HK-2 (cell line): ENCODE measurements at regions not wholly inside any gene's neighbourhood (a gene's known extent, or its start where the extent isn't known, plus 50 kb on each side); places are given as distances from the start of the nearest gene placed in this dataset.
"Not testable (repeated sequence)": the region's sequence is repeated elsewhere in the genome, so short reads cannot be mapped to it uniquely, and the experiment has no call there.

Experiments used
- DNase-seq: peaks from one replicate; pipeline ENCODE4 v3.0.0-alpha.2; 2018; ENCODE audit not compliant: unreplicated experiment

DNA sequence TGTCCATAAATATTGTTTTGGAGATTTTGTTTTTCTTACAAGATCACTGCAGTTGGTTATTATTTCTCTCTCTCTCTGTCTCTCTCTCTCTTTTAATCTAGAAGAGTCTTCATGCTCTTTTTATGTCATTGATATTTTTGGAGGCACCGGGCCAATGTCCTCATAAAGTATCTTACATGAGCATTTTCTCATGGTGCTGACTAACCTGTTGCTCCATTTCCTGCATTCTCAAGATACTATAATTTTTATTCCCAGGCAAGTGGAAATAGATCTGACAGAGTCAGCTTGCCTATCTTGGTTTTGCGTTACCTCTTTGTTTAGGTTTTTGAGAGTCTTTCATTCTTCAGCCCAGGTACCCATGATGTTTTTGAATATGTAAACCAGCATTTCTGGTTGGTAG, 938.8 kb upstream of the FBXO33 start:
- no peak for DNase-seq

DNA sequence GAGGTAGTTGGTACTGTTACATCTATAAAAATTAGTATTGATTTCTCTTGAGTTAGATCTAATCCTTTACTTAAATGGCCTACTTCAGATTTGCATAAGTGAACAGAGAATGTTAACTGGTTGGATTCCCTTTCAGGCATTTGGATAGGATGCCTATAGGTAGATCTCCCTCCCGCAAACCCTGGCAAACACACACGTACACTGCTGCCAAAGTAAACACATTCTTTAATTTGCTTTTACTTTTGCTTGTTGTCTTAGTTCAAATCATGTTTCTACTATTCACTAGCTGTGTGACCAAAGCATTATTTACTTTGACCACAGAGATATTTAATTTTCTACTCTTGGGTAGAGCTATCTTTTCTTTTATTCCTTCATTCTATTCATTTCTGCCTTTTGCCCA, 936.1 kb upstream of the FBXO33 start:
- no peak for DNase-seq

DNA sequence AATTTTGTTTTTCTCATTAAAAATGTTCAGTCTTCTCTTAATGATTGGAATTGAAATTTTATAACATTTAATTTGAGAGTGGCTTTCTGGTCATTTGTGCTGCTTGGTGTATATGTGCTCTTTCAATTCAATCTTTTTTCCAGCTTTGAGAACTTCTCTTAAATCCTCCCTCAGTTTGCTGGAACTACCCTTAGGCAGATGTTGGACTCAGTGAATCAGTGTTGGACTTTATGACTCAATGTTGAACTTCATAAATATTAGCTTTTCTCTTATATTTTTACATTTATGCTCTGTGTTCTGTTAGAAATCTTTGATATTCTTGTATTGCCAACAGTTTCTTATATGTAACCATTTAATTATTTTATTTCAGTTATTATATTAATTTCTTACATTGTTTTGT, 935.5 kb upstream of the FBXO33 start:
- no peak for DNase-seq

DNA sequence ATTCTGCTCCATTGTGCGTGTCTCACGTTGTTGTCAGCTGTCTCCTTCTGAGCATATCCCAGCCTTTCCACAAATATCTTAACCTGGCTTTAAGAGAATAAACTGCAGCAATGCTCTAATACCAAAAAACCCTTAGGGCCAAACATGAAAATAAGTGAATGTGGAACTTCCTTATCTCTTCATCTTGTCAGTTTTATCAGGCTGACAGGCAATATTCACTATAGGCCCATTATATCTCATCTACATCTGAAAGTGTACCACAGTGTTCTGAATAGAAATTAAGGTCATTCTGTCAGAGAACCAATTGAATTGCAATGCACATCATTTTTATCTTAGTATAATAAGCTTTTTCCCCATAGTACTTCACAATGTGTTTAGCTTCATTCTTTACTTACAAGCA, 933.1 kb upstream of the FBXO33 start:
- DNase-seq: no peak

DNA sequence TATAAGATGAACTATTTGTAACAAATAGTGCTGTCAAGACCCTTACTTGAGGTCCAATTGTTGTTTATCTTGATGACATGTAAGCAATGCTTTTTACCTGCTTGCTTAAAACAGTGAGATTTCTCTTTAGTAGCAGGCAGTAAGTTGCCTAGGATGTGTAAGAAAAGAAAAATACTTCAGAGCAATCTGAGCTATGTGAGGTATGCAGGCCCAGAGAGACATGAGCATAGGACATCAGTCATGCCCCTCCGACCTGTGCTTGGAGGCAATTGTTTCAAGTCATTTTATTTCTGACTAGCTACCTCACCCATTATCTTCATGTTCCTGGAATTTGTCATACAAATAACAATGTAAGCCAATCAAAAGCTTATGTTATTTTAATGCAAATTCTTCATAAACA, 930.6 kb upstream of the FBXO33 start:
- no peak for DNase-seq

- DNase-seq: no peak
These were observed 922.5 kb upstream of the FBXO33 start for GRCh38 chr14:40354754-40355153.

- DNase-seq: not testable (repeated sequence)
These were observed 915.9 kb upstream of the FBXO33 start for GRCh38 chr14:40348104-40348503.

GRCh38 chr14:40347675-40348074, 915.4 kb upstream of the FBXO33 start:
- no peak for DNase-seq

- DNase-seq: no peak
These were observed 914.0 kb upstream of the FBXO33 start for GRCh38 chr14:40346275-40346674.

- no peak for DNase-seq
These were observed 913.1 kb upstream of the FBXO33 start for GRCh38 chr14:40345334-40345733.

DNA sequence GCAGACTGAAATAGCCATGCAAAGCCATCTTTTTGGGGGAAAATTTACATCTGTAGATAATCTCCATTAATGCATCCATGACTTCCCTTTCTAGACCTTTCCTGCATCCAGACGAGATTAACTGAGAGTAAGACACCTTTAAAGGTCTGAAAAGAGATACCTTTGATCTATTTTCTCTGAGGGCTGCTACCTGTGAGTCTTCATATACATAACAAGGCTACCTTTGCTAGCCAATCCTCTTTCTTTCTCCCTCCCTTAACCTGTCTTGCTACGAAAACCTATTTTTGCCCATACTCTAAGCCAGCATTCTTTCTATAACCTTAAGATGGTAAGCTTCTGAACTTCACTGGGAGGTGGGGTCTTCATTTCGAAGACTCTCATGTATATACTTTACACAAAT, 908.5 kb upstream of the FBXO33 start:
- no peak for DNase-seq

DNA sequence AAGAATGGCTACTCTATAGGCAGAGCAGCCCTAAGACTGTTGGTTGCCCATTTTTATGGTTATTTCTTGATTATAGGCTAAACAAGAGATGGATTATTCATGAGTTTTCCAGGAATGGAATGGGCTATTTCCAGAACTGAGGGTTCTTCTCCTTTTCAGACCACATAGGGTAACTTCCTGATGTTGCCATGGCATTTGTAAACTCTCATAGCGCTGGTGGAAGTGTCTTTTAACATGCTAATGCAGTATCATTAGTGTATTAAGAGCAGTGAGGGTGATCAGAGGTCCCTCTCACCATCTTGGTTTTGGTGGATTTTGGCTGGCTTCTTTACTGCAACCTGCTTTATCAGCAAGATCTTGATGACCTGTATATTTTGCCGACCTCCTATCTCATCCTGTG, 904.6 kb upstream of the FBXO33 start:
- DNase-seq: no peak

GRCh38 chr14:40326519-40326918, 894.3 kb upstream of the FBXO33 start:
- not testable (repeated sequence) for DNase-seq

GRCh38 chr14:40318211-40318719, 886.0 kb upstream of the FBXO33 start:
- DNase-seq: no peak

DNA sequence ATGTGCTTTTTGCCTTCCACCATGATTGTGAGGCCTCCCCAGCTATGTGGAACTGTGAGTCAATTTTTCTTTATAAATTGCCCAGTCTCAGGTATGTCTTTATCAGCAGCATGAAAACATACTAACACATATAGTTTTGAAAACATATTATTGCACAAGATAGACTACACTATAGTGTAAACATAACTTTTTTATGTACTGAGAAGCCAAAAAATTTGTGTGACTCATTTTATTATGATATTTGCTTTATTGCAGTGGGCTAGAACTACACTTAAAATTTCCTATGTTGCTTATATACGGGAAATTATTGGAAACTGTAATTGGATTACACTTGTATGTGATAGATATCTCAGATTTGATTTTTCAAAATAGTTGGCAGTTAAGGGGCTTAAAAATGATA, 885.5 kb upstream of the FBXO33 start:
- no peak for DNase-seq

GRCh38 chr14:40312296-40312695, 880.1 kb upstream of the FBXO33 start:
- no peak for DNase-seq

DNA sequence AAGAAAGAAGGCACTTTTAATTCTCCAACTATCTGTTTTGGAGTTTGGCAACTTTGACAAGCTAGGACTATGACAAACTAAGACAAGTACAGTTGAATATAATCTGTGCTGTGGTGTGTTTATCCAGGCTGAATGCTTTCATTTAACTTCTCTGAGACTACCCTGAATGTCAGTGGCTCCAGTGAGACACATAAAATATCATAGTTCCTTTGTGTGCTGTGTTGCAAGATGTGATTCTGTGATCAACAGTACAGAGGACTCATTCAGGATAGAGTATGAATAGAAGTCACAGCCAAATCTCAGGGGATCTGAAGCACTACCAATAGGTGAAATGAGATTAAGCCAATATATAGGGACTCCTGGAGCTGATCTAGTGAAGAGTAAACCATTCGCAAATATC, 876.9 kb upstream of the FBXO33 start:
- no peak for DNase-seq

GRCh38 chr14:40308240-40308639, 876.0 kb upstream of the FBXO33 start:
- DNase-seq: no peak

- DNase-seq: no peak
These were observed 864.6 kb upstream of the FBXO33 start for GRCh38 chr14:40296821-40297220.

DNA sequence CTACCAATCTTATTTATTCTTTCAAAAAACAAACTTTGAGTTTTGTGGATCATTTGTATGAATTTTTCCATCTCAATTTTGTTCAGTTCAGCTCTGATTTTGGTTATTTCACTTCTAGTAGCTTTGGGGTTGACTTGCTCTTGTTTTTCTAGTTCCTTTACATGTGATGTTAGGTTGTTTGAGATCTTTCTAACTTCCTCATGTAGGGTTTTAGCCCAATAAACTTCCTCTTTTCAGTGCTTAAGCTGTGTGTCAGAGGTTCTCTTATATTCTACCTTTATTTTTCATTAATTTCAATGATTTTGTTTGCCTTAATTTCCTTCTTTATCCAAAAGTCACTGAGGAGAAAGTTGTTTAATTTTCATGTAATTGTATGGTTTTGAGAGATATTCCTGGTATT, 860.4 kb upstream of the FBXO33 start:
- no peak for DNase-seq

GRCh38 chr14:40282196-40282595, 850.0 kb upstream of the FBXO33 start:
- DNase-seq: no peak

GRCh38 chr14:40280652-40281051, 848.4 kb upstream of the FBXO33 start:
- no peak for DNase-seq

DNA sequence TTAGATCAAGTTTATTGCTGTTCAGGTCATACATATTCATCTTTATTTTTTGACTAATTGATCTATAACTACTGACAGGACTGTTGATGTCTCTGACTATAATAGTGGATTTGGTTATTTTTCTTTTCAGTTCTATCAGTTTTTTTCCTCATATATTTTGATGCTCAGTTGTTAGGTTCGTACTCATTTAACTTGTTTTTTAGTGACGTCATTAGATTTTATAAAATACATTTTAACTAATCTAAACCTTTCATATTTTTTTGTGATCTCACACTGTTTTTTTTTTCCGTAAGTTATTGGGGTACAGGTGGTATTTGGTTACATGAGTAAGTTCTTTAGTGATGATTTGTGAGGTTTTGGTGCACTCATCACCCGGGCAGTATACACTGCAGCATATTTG, 841.2 kb upstream of the FBXO33 start:
- no peak for DNase-seq

DNA sequence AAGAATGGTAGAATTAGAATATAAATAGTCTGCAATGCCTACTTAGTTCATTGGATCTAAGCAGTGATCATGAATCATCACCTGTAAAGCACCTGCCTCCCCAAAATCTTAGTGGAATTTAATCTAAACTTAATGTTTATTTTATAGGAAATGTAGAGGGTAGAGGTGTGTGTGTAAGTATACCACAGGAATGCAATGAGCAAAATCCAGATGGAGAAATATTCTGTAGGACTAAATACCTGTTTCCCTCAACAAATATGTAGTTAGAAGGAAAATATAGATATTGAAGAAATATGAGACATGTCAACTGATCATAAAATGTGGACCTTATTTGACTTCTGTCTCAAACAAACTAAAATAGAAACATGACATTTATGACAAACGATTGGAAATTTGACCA, 839.2 kb upstream of the FBXO33 start:
- no peak for DNase-seq

GRCh38 chr14:40269436-40269835, 837.2 kb upstream of the FBXO33 start:
- DNase-seq: no peak
